Hippocampal formation (tissue), 2 donors: ENCODE measurements at regions not wholly inside any gene's neighbourhood (a gene's known extent, or its start where the extent isn't known, plus 50 kb on each side); places are given as distances from the start of the nearest gene placed in this dataset.

ENCODE experiments used
- DNase-seq, 2 donors: peaks; one replicate each; lab custom pipeline; 2025; lab: John Stamatoyannopoulos, UW

DNA sequence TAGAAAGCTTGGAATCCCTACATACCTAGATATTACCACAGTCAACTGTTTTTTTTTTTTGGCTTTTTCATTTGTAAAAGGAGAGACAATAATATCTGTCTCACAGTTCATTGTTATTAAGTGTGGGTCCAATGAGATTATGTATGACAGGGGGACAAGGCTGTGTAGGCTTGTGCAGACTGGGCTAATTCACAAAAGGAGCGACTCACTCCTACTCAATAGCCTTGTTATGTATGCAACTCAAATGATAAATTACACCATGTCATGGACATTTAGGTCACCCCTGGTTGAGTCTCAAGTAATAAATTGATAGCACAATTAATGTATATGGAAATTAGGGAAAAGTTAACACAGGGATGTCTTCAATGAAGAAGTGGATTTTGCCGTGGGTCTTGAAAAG, 208.2 kb upstream of the MAP3K7 start:
- DNase-seq: no peak

DNA sequence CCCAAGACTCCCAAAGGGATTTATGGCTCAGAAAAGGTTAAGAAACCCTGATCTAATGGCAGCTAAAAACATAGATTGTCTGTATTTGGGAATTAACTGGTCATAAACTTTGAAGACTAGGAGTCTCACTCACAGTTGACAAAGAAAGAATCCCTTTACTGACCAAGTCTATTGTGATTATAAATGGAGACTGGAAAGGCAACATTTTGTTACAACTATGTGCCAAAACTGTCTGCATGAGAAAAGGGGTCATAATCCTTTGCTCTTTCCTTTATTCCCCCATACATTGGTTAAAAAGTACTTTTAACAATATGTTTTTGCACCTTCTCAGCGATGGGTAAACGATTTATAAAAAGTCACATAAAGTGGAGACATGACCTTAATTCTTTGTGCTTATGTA, 206.9 kb upstream of the MAP3K7 start:
- DNase-seq: no peak

DNA sequence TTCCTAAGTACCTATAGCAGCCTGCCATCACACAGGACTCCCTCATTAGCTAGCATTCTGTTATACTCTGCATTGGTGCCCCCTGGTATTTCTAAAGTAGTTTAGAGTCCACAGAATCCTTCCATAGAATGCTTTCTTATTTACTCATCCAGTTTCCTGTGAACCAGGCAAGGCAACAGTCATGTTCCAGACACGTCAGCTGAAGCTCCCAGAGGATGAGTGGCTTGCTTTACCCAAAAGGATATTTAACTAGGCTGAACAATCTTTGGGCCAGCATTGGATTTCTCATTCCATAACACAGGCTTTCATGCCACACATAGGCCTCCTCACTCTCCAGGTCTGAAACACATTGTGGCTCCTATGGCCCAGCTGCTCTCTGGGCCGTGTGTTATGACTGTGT, 203.8 kb upstream of the MAP3K7 start:
- no peak for DNase-seq

DNA sequence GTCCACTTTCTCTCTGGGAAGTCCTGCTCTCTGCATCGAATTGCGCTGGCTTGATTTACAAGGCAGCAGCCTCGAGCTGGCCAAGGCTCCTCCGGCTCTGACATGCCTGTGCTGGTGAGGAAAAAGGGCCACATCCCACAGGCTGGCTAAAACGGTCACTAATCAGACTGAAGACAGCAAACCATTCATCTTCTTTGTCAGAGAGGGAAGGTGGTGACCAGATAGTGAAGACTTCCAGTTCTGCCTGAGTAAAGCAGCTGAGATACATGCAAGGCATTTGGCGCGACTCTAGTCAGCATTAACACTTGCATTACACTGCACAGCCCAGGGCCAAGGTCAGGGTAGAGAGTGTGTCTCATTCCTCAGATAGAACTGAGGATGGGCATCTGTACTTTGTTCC, 203.2 kb upstream of the MAP3K7 start:
- DNase-seq: no peak

DNA sequence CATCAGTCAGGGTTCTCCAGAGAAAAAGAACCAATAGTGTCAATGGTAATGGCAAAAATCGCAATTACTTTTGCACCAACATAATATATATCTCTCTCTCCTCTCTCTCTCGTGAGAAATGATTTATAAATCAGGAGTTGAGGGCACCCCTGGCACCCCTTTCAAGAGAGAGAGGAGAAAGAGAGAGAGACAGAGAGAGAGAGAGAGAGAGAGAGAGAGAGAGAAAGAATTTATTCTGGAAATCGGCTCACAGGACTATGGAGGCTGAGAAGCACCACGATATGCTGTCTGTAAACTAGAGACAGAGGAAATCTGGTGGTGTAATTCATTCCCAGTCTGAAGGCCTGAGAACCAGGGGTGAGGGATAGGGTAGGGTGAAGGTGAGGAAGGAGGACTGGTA, 201.9 kb upstream of the MAP3K7 start:
- DNase-seq: no peak

DNA sequence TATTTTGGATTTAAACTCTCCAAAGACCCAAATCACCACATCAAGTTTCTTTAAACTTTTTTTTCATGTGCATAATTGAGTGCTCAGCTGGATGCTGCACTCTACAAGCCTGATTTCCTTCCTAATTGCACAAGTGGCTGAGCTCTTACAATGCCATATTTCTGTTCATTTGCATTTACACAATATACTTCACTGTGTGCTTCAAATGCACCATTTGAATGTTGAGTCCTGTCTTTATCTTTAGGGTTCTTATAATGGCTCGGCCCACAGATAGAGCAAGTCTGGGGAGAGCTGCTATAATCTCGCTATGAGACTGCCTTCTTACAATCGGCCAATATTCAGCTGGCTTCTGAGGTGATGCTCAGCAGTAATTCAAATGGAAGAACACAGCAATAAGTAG, 200.6 kb upstream of the MAP3K7 start:
- DNase-seq: no peak

DNA sequence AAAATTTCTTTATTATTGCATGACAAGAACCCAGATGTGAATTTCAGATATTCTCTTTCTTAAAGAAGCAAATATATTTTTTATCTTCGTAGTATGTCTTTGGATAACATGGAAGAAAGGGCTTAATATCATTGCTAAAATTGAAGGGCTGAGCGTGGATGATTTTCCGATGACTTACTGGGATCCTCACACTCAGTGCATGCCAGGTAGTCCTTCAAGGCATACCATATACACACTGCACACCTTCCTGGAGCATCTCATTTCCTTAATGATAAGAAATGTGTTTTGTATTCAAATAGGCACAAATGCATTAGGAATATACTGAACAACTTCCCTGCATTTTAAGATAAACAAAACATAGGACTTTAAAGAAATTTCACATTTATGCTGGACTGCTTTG, 193.9 kb upstream of the MAP3K7 start:
- no peak for DNase-seq

DNA sequence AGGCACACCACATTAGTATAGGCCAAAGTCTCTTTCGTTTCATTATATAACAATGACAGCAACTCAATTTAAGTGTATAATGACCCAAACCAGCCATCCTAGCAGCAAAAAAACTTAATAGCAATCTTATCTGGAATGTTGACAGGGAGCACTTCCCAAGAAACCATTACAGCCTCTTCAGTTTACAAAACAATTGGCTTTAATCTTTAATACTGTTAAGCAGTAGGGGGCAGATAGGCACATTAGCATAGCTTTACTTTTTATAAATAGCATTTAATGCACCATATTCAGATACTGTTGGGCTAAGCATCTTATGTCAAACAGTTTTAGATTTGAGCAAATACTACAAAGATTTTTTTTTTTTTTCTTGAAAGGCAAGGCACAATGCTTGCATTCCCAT, 193.3 kb upstream of the MAP3K7 start:
- DNase-seq: no peak

DNA sequence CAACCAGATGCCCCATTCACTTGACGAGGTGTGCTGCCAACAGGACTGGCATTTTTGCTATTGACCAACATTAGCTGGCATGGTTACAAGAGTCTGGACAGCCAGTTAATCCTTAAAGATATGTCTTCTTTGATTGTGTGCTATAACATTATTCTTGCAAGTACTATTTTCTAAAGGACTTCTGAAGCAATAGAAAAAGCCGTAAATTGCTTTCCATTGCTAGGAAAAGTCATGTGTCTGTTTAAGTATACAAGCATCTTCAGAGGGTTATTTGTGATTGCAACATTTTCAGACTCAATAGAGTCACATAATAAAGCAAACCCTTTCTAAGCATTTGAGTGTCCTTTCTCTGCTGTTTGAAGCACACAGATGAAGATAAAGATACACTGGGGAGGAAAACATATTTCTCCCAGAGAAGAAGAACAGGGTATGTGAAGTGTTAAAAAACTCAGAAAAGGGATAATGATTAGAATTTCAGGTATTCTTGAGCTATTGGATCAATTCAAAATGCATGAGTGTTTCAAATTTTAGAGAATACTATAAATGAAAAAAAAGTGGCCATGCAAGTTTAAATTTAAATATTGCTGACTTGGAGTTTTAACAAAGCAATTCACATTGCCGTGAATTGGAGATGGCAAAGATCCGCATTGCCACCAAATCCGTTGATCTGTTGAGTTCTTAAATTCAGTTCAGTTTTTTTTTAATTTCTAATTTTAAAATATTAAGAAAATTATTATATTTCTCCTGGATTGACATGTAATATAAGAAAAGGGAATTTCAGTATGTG, 191.7 kb upstream of the MAP3K7 start:
- DNase-seq: no peak

DNA sequence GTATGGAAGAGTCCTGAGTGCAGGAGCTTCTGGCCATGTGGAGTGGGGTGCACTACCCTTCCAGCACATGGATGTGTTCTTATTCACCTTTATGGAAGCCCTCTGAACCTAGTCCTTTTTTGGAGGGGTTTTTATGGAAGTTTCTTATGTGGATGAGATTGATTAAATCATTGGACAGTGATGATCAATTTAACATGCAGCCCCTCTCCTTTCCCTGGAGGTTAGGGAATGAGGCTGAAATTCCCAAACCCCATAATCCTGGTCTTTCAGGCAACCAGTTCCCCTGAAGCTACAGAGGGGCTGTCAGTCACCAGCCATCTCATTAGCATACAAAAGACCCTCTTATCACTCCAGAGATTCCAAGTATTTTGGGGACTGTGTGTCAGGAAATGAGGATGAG, 183.9 kb upstream of the MAP3K7 start:
- no peak for DNase-seq

DNA sequence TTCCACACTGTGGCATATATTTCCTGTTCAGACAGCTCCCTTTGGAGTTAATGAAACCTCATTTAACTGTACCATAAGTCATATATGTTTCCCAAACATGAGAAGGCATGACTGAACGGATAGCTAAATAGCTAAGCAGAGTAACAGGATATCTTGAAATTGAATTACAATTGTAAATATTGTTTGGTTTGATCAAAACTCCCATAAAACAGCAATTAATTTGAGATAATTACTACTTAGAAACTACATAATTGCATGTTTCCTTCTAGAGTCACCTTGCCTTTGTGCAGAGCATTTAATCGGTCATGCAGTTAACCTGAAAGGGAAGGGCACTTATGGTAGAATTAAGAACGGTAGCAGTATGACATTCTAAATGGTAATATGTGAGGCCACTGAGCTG, 179.0 kb upstream of the MAP3K7 start:
- DNase-seq: no peak

DNA sequence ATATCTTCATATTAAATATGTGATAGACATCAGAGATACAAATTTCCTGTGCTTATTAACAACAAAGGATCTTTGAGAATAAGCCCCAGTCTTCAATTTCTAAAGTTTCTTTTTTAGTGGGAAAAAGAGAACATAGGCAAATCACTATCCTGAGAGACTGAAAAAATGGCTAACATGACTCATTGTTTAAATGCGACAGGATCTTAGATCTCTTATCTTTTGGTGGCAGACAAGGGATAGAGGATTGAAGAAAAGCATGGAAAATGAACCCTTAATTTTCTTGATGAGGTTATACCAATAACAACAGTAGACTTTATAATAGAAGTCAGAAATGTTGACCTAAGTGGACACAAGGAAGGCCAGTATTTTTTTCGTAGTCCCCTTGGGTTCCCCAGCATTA, 178.6 kb upstream of the MAP3K7 start:
- no peak for DNase-seq

DNA sequence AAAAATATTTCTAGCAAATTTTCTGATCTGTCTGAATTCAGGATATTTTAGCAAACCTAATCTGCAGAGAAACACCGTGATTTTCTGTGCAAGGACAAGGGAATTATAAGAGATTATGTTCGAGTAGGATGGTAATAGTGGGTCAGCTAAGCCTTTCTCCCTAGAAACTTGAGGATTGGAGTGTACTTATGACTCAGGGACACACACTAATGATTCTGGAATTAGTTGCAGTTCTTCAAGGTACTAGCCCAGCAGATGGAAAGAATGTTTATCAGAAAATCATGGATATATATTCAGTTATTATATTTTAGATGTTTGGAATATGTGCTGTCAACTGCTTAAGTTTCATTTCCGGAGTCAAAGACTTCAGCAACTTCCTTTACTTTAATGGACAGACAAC, 177.1 kb upstream of the MAP3K7 start:
- DNase-seq: no peak

DNA sequence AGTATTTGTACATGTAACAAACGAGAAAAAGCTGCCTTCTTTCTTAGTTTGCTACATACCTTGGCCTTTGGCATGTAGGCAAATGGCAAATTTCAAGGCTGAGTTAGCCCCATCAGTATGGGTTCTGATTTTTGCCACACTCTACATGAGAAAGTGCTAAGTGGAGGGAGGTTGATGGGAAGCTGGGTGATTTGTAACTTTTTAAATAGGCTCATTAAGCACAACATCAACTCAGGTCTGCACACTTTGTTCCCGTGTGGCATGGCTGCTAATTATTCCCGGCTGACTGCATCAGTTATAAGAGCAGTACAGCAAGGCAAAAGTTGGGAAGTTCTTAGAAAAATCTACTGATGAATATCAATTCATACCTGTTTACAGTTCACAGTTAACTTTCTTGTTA, 172.8 kb upstream of the MAP3K7 start:
- no peak for DNase-seq

DNA sequence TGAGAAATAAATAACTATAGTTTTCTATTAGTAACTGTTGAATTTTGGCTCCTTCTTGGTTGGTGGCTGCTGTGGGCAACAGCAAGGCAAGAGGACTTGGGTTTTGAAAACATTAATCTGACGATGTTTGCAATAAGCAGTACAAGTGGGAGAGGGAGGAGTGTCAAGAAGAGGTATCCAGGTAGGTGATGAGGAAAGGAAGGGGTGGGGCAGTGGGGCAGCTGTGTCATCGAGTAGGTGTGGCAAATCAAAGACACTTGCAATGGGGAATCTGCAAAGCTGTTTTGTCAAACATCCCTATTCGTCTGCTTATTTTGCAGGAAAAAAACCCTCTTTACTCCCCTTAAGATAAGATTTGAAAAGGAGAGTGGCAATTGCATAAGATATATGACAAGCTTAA, 171.9 kb upstream of the MAP3K7 start:
- no peak for DNase-seq

DNA sequence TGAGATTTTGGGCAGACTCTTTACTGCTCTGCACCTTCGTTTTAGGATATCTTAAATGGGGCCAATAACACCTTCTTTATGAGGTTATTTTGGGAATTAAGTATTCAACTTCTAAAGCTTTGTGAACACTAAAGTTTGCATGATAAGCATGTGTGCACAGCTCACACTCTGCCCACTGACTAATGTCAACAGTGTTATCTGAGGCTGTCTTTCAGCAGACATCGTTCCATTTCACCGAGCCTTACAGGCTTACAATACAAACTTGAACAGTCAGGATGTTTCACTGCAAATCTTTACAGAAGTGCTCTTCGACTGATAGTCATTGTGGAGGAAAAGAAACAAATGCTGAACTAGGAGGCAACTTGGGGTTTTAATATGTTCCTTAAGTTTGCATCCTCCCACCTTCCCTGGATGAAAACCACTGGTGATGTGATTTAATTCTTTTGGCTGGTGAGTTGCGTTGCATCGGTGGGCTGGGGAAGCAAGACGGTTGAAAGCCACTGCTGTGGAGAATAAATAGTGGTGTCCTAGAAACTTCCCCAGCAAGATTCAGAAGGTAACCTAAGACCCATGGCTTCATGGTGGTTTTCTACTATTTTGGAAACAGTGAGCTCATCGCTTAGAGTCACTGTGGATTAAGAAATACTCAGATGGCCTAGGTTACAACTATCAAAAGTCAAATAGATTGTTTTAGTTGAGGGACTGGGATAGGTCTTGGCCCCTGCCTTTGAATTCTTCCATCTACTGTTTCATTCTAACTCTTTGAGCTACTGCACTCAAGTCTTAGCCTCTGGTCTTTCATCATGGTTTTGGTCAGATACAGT, 167.2 kb upstream of the MAP3K7 start:
- no peak for DNase-seq

DNA sequence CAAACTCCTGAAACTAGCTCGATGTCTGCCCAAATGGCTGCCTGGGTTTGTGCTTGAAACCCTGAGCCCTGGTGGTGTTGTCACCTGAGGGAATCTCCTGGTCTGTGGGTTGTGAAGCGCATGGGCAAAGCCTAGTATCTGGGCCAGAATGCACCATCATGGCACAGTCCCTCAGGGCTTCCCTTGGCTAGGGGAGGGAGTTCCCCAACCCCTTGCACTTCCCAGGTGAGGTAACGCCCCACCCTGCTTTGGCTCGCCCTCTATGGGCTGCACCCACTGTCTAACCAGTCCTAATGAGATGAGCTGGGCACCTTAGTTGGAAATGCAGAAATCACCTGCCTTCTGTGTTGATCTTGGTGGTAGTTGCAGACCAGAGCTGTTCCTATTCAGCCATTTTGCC, 152.9 kb upstream of the MAP3K7 start:
- no peak for DNase-seq

DNA sequence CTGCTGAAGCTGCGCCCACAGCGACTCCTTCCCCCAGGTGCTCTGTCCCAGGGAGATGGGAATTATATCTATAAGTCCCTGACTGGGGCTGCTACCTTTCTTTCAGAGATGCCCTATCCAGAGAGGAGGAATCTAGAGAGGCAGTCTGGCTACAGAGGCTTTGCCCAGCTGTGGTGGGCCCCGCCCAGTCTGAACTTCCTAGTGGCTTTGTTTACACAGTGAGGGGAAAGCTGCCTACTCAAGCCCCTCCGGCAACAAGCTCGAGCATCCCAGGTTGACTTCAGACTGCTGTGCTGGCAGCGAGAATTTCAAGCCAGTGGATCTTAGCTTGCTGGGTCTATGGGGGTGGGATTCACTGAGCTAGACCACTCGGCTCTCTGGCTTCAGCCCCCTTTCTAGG, 152.5 kb upstream of the MAP3K7 start:
- no peak for DNase-seq

DNA sequence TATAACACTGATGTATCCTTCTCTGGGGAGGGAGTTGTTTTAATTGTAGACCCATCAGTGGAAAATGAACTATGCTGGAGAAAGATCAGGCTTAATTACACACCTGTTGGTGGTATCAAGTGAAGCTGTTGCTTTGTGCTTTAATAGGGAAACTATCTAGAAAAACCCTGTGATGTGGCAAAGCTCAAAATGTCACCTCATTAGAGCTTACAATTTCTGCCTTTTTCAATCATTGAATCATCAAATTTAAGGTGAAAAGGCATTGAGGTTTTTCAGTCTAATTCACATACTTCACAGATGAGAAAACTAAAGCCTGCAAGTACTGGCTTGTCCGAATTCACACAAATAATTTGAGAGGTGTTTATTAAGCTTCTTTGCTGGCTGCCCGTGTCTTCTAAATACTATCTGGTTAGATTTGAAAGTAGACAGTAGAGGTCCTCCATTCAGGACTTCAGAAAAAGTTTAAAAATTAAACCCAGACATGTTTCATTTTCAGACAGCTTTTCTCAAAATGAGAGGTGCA, 143.3 kb upstream of the MAP3K7 start:
- no peak for DNase-seq

DNA sequence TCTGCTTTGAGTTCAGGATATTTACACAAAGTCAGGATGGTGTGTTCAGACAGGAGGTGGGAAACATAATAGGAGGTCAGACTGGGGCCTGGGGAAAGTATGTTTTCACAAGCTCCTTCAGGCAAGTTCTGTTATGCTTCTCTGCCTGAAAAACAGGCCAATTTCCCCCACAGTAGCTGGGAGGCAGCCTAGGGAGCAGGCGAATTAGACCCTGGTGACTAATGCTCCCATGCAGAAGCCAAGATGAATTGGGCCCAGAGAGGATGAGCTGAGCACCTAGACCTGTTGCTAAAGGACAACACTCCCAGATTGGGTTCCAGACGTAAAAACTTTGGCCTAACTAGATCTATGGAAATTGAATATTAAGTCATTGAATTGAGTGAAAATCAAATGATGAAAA, 142.2 kb upstream of the MAP3K7 start:
- DNase-seq: no peak

DNA sequence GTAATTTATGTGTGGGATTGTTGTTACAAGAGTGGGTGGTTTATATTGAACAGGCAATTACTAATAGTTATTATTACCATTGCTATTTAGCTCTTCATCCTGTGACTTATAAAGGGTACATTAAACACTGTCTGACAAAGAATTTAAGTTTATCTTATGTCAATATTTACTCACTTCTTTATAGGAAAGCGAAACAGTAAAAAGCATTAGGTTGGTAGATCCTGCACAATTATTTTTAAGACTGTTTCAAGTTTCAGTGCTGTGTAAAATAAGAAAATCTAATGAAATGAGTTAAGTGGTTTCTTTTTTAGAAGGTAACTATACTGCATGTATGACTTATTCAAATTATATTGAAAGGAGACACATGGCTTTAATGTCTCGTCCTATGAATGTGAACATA, 135.8 kb upstream of the MAP3K7 start:
- DNase-seq: no peak

DNA sequence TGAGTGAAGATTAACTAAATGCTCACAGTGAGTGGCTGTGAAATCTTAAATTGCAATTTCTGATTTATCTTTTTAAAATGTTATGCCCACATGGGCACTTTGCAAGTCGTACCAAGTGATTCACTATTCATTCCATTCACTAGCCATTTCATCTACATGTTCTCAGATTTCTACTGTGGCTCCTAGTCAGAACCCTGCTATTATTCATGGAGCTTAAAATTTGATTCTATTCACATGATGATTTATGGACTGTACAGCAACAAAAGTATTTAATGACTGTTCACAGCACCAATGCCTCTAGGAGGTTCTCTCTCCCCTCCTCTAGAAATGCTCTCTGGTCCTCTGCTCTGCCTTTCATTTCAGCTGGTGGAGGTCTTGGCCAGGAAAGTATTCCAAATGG, 133.5 kb upstream of the MAP3K7 start:
- no peak for DNase-seq
